Adipocyte (in vitro differentiated cells): ENCODE measurements at regions not wholly inside any gene's neighbourhood (a gene's known extent, or its start where the extent isn't known, plus 50 kb on each side); places are given as distances from the start of the nearest gene placed in this dataset.

ENCODE experiments used
- DNase-seq: peaks from one replicate; pipeline ENCODE4 v3.0.0-alpha.2; 2015; ENCODE audit warnings: low read depth
- H3K27me3 ChIP-seq: replicated peaks from 2 replicates; pipeline ENCODE4 v1.7.0; 2013; ENCODE audit warnings: mild to moderate bottlenecking, low read length, moderate library complexity; ENCODE audit not compliant: control insufficient read depth, insufficient read depth
- H3K36me3 ChIP-seq: 2 replicates; pipeline ENCODE4 v1.7.0; 2013; ENCODE audit warnings: low read length, mild to moderate bottlenecking, moderate library complexity; ENCODE audit not compliant: control insufficient read depth, insufficient read depth, severe bottlenecking
- H3K4me1 ChIP-seq: 2 replicates; pipeline ENCODE4 v1.7.0; 2013; ENCODE audit warnings: mild to moderate bottlenecking, low read length, moderate library complexity; ENCODE audit not compliant: control insufficient read depth, insufficient read depth
- H3K4me3 ChIP-seq: 2 replicates; pipeline ENCODE4 v1.7.0; 2013; ENCODE audit warnings: mild to moderate bottlenecking, low read length, moderate library complexity
- H3K9ac ChIP-seq: 2 replicates; pipeline ENCODE4 v1.7.0; 2013; ENCODE audit warnings: mild to moderate bottlenecking, low read length, moderate library complexity
- H3K9me3 ChIP-seq: 2 replicates; pipeline ENCODE4 v1.7.0; 2013; ENCODE audit warnings: mild to moderate bottlenecking, low read length, moderate library complexity; ENCODE audit not compliant: control insufficient read depth

GRCh38 chr20:57020364-57020763 is 246.1 kb downstream of the BMP7 start:
- H3K36me3 ChIP-seq, result no peaks in the 10 kb centered on the region
- DNase-seq, result no peak
- H3K9ac ChIP-seq, result no peak overlapping the region
- H3K27me3 ChIP-seq, result peaks cover 71% of the 10 kb centered on the region
- no peaks in the 10 kb centered on the region for H3K4me1 ChIP-seq
- no peak overlapping the region for H3K4me3 ChIP-seq
- H3K9me3 ChIP-seq, result no peaks in the 10 kb centered on the region

- H3K27me3 ChIP-seq, result peaks cover 61% of the 10 kb centered on the region
- no peak for DNase-seq
- no peaks in the 10 kb centered on the region for H3K9me3 ChIP-seq
Observed at GRCh38 chr20:57022306-57022705, 244.1 kb downstream of the BMP7 start.

GRCh38 chr20:57023007-57023406 is 243.4 kb downstream of the BMP7 start:
- Histone ChIP-seq H3K4me3 (no peak overlapping the region), H3K27me3 (peaks cover 58% of the 10 kb centered on the region), H3K9me3 (no peaks in the 10 kb centered on the region), H3K9ac (no peak overlapping the region), H3K36me3 (no peaks in the 10 kb centered on the region), H3K4me1 (no peaks in the 10 kb centered on the region)
- no peak for DNase-seq

More at GRCh38 chr20:57022306-57022705, 244.1 kb downstream of the BMP7 start:
- Histone ChIP-seq H3K9ac (no peak overlapping the region), H3K4me1 (no peaks in the 10 kb centered on the region), H3K4me3 (no peak overlapping the region), H3K36me3 (no peaks in the 10 kb centered on the region)

- Histone ChIP-seq H3K36me3 (no peaks in the 10 kb centered on the region), H3K4me3 (no peak overlapping the region), H3K27me3 (peaks cover 60% of the 10 kb centered on the region), H3K9me3 (no peaks in the 10 kb centered on the region), H3K4me1 (no peaks in the 10 kb centered on the region), H3K9ac (no peak overlapping the region)
- DNase-seq, result no peak
Observed at GRCh38 chr20:57023997-57024396, 242.4 kb downstream of the BMP7 start.

GRCh38 chr20:57024849-57025248 is 241.6 kb downstream of the BMP7 start:
- Histone ChIP-seq H3K27me3 (peaks cover 63% of the 10 kb centered on the region), H3K4me1 (no peaks in the 10 kb centered on the region), H3K4me3 (no peak overlapping the region), H3K36me3 (no peaks in the 10 kb centered on the region), H3K9me3 (no peaks in the 10 kb centered on the region), H3K9ac (no peak overlapping the region)
- DNase-seq, result no peak

GRCh38 chr20:57025261-57025660 is 241.2 kb downstream of the BMP7 start:
- Histone ChIP-seq H3K9me3 (no peaks in the 10 kb centered on the region), H3K4me1 (no peaks in the 10 kb centered on the region), H3K27me3 (peaks cover 62% of the 10 kb centered on the region), H3K36me3 (no peaks in the 10 kb centered on the region), H3K9ac (no peak overlapping the region), H3K4me3 (no peak overlapping the region)
- DNase-seq, result no peak

GRCh38 chr20:57025666-57026224 is 240.7 kb downstream of the BMP7 start:
- Histone ChIP-seq H3K27me3 (peaks cover 58% of the 10 kb centered on the region), H3K9me3 (no peaks in the 10 kb centered on the region)
- no peak for DNase-seq

GRCh38 chr20:57027777-57028176 is 238.7 kb downstream of the BMP7 start:
- no peak for DNase-seq
- Histone ChIP-seq H3K9me3 (no peaks in the 10 kb centered on the region), H3K4me1 (no peaks in the 10 kb centered on the region), H3K27me3 (peaks cover 46% of the 10 kb centered on the region), H3K9ac (no peak overlapping the region), H3K36me3 (no peaks in the 10 kb centered on the region), H3K4me3 (no peak overlapping the region)

More at GRCh38 chr20:57025666-57026224, 240.7 kb downstream of the BMP7 start:
- Histone ChIP-seq H3K4me1 (no peaks in the 10 kb centered on the region), H3K4me3 (no peak overlapping the region), H3K9ac (no peak overlapping the region), H3K36me3 (no peaks in the 10 kb centered on the region)

- DNase-seq, result peak; percentile 69
- H3K9ac ChIP-seq, result no peak overlapping the region
- peaks cover 15% of the 10 kb centered on the region for H3K9me3 ChIP-seq
- H3K4me3 ChIP-seq, result no peak overlapping the region
- H3K27me3 ChIP-seq, result peaks cover 47% of the 10 kb centered on the region
- no peaks in the 10 kb centered on the region for H3K36me3 ChIP-seq
- H3K4me1 ChIP-seq, result no peaks in the 10 kb centered on the region
Observed at GRCh38 chr20:57030611-57031600, 235.5 kb downstream of the BMP7 start.

- peaks cover 52% of the 10 kb centered on the region for H3K27me3 ChIP-seq
- no peak overlapping the region for H3K9ac ChIP-seq
- no peak overlapping the region for H3K4me3 ChIP-seq
- no peaks in the 10 kb centered on the region for H3K4me1 ChIP-seq
- peaks cover 15% of the 10 kb centered on the region for H3K9me3 ChIP-seq
- DNase-seq, result no peak
- no peaks in the 10 kb centered on the region for H3K36me3 ChIP-seq
Observed at GRCh38 chr20:57031867-57032355, 234.5 kb downstream of the BMP7 start.

- Histone ChIP-seq H3K9ac (no peak overlapping the region), H3K4me1 (no peaks in the 10 kb centered on the region), H3K4me3 (no peak overlapping the region), H3K36me3 (no peaks in the 10 kb centered on the region), H3K9me3 (peaks cover 15% of the 10 kb centered on the region), H3K27me3 (peaks cover 50% of the 10 kb centered on the region)
- DNase-seq, result no peak
Observed at GRCh38 chr20:57032847-57033246, 233.6 kb downstream of the BMP7 start.
